PFSK-1 (cell line): ENCODE measurements at regions not wholly inside any gene's neighbourhood (a gene's known extent, or its start where the extent isn't known, plus 50 kb on each side); places are given as distances from the start of the nearest gene placed in this dataset.

ENCODE experiments used
- FOXP2 ChIP-seq: optimal IDR thresholded peaks from 2 replicates; pipeline ENCODE3; 2011; ENCODE audit warnings: borderline replicate concordance, control low read depth, inconsistent platforms; ENCODE audit not compliant: insufficient read depth; ENCODE audit errors: extremely low read length, extremely low read depth
- POLR2AphosphoS5 ChIP-seq: IDR thresholded peaks from 2 replicates; pipeline ENCODE4 v1.6.1; 2012; ENCODE audit warnings: low read depth, mild to moderate bottlenecking, control low read depth, low read length, moderate library complexity
- SIN3A ChIP-seq: IDR thresholded peaks from 2 replicates; pipeline ENCODE4 v1.6.1; 2012; ENCODE audit warnings: mild to moderate bottlenecking, low read length, moderate library complexity, borderline replicate concordance; ENCODE audit not compliant: insufficient read depth
- TAF1 ChIP-seq: IDR thresholded peaks from 2 replicates; pipeline ENCODE4 v1.6.1; 2012; ENCODE audit warnings: low read length, control low read depth, borderline replicate concordance; ENCODE audit not compliant: insufficient read depth
- TF ChIP-seq, protein P1 (sequence below), 2 experiments: IDR thresholded peaks; 2 replicates each; pipeline versions ENCODE4 v1.6.1 to v1.8.0; 2011 to 2012; ENCODE audit warnings: low read depth in 2 of 2, low read length in 2 of 2, control low read depth in 1 of 2, inconsistent platforms in 1 of 2, mild to moderate bottlenecking in 1 of 2, moderate library complexity in 1 of 2; ENCODE audit not compliant: insufficient read depth in 1 of 2

DNA sequence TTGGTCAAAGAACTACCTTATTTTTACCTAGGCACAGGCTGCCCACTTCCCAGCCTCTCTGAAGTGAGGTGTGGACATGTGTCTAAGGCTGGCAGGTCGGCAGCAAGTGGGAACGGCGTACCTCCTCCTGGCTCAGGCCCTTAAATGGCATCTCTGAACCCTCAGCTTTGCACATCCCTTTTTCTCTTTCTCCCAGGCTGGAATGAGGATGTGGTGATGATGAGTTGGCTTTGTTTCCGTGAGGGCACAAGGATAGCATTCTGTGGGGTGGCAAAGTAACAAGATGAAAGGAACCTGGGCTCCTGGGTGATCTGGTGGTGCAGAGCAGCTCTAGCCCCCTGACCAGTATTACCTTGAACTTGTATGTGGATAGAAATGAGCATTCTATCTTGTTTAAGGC is 196.8 kb downstream of the REEP3 start:
- no peak for TF ChIP-seq SIN3A

DNA sequence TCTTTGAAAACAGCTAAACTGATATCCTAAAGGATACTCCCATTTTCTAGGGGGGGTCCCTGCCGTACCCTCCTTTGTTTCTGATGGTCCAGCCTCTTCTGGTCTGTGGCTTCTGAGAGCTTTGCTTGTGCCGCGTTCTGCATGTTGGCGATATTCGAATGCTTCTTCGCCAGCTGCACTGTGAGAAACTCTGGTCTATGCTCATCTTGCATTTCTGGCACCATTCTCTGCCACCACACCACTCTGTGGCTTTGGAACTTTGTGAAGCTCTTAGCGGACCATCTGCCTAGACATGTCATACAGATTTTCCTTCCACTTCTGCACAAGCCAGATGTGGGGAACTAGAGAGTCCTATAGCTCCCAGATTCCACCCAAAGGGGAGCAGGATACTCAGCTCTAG is 197.2 kb downstream of the REEP3 start:
- TF ChIP-seq, protein P1, sequence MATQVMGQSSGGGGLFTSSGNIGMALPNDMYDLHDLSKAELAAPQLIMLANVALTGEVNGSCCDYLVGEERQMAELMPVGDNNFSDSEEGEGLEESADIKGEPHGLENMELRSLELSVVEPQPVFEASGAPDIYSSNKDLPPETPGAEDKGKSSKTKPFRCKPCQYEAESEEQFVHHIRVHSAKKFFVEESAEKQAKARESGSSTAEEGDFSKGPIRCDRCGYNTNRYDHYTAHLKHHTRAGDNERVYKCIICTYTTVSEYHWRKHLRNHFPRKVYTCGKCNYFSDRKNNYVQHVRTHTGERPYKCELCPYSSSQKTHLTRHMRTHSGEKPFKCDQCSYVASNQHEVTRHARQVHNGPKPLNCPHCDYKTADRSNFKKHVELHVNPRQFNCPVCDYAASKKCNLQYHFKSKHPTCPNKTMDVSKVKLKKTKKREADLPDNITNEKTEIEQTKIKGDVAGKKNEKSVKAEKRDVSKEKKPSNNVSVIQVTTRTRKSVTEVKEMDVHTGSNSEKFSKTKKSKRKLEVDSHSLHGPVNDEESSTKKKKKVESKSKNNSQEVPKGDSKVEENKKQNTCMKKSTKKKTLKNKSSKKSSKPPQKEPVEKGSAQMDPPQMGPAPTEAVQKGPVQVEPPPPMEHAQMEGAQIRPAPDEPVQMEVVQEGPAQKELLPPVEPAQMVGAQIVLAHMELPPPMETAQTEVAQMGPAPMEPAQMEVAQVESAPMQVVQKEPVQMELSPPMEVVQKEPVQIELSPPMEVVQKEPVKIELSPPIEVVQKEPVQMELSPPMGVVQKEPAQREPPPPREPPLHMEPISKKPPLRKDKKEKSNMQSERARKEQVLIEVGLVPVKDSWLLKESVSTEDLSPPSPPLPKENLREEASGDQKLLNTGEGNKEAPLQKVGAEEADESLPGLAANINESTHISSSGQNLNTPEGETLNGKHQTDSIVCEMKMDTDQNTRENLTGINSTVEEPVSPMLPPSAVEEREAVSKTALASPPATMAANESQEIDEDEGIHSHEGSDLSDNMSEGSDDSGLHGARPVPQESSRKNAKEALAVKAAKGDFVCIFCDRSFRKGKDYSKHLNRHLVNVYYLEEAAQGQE (IDR thresholded peaks at IDR 0.05; ENCODE audit: insufficient read depth in 1 of 2, low read depth in 2 of 2, low read length in 2 of 2), result no peak
- TF ChIP-seq FOXP2 (no peak), TAF1 (no peak), POLR2AphosphoS5 (no peak), SIN3A (no peak)

DNA sequence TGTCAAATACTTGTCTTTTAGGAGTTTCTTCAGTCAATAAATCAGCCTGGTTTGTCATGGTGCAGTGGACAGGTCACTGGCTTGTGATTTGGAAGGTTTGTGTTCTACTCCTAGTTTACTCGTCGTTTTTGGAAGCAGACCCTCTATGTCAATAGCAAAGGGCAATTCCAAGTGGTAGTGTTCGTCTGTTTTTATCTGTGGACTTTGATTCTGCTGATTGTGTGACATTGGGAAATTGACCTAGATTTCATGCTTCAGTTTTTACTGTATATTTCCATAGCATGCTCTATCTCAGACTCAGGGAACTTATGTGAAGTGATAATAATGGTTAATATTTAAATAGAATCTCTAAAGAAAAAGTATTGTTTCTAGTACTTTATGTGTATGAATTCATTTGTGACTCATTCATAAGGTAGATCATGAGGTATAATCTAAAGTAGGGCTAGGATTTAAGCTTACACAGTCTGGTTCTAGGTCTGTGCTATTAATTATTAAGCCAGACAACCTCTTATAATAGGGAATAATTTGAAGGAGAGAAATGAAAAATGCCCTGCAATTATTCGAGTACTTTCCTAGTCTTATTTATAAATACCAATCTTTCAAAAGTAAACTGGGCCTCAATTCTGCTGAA is 198.1 kb downstream of the REEP3 start:
- TF ChIP-seq FOXP2, result no peak

DNA sequence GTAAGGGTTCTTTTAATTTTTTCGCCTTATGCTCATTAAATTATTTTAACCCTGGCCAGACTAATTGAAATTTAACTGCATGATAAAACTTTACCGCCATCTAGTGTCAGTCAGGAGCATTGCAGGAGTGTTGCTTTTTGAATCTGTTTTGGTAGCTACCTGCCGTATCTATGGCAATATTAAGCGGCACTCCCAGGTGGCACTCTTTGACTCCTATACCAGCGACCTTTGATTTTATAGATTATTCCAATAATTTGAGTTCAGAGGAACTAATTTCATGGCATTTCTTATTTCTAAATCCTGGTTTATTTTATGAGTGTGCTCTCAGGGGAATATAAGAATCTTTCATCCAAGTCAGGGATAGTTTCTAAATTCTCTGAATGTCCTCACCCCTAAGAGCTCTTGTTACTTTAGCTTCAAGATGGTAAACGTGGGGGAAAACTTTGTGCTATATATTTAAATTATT is 198.9 kb downstream of the REEP3 start:
- TF ChIP-seq, protein P1 (IDR thresholded peaks at IDR 0.05; ENCODE audit: insufficient read depth in 1 of 2, low read depth in 2 of 2, low read length in 2 of 2), result no peak
- TF ChIP-seq SIN3A (no peak), TAF1 (no peak), FOXP2 (no peak), POLR2AphosphoS5 (no peak)

DNA sequence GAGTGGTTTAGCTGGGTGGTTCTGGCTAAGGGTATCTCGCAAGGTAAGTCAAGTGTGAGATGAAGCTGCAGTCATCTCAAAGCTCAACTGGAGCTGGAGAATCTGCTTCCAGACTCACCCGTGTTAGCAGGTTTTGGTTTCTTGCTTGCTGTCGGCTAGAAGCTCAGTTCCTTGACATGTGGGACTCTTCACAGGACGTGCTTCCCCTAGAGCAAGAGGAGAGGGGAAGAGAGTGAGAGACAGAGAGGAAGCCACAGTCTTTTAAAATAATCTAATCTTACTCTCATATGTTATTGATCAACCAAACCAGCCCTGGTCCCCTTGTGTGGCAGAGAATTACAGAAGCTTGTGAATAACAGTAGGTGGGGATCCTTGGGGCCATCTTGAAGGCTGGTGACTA is 199.5 kb downstream of the REEP3 start:
- TF ChIP-seq TAF1 (no peak), FOXP2 (no peak), POLR2AphosphoS5 (no peak), SIN3A (no peak)
- TF ChIP-seq, protein P1 (IDR thresholded peaks at IDR 0.05; ENCODE audit: insufficient read depth in 1 of 2, low read depth in 2 of 2, low read length in 2 of 2), result no peak

DNA sequence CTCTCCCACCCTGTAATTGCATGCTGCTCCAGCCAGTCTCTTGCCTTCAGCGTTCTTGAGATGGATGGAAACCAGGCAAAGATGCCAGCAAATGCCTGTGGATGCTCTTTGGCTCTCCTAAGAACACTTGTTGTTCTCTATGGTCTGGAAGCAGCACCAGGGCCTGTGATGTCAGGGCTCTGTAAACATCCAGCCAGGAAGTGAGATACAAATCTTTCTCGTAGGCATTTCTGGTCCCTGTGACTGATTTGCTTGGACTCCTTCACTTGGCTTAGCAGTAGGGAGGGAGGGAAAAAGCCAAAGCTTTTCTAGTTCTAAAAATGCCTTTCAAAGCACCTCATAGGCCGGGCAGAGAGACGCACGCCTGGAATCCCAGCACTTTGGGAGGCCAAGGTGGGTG is 201.3 kb downstream of the REEP3 start:
- peak; percentile 97 for TF ChIP-seq FOXP2
- TF ChIP-seq POLR2AphosphoS5, result no peak
- TF ChIP-seq, protein P1 (IDR thresholded peaks at IDR 0.05; ENCODE audit: insufficient read depth in 1 of 2, low read depth in 2 of 2, low read length in 2 of 2), result no peak
